ENCODE measurements at regions not wholly inside any gene's neighbourhood (a gene's known extent, or its start where the extent isn't known, plus 50 kb on each side); places are given as distances from the start of the nearest gene placed in this dataset.

- TF ChIP-seq CTCF (IDR thresholded peaks at IDR 0.05): no peak
- TF ChIP-seq POLR2A (IDR thresholded peaks at IDR 0.05): no peak
Measured at GRCh38 chr6:157760137-157760536, 62.9 kb upstream of the SNX9 start.

Measured in ovary (tissue), 3 donors.